GM18511 (cell line): ENCODE measurements at regions not wholly inside any gene's neighbourhood (a gene's known extent, or its start where the extent isn't known, plus 50 kb on each side); places are given as distances from the start of the nearest gene placed in this dataset.
"Not testable (repeated sequence)": the region's sequence is repeated elsewhere in the genome, so short reads cannot be mapped to it uniquely, and the experiment has no call there.

Source experiments
- ATAC-seq: cut with Tn5 transposase; IDR thresholded peaks from one replicate; pipeline ENCODE4 v1.9.1; 2021; ENCODE audit warnings: mild to moderate bottlenecking, moderate library complexity; ENCODE audit not compliant: unreplicated experiment

GRCh38 chr15:36136049-36136448 is 443.4 kb upstream of the CDIN1 start:
- no peak for ATAC-seq

GRCh38 chr15:36152936-36153335 is 426.5 kb upstream of the CDIN1 start:
- ATAC-seq = no peak

- ATAC-seq = no peak
Measured at GRCh38 chr15:36156879-36157427, 422.5 kb upstream of the CDIN1 start.

GRCh38 chr15:36160351-36160750 is 419.1 kb upstream of the CDIN1 start:
- no peak for ATAC-seq

- ATAC-seq = no peak
Measured at GRCh38 chr15:36161108-36161507, 418.3 kb upstream of the CDIN1 start.

GRCh38 chr15:36161771-36162212 is 417.6 kb upstream of the CDIN1 start:
- no peak for ATAC-seq

- ATAC-seq = not testable (repeated sequence)
Measured at GRCh38 chr15:36163983-36164382, 415.4 kb upstream of the CDIN1 start.

- no peak for ATAC-seq
Measured at GRCh38 chr15:36172955-36173354, 406.5 kb upstream of the CDIN1 start.

- no peak for ATAC-seq
Measured at GRCh38 chr15:36175186-36175740, 404.2 kb upstream of the CDIN1 start.

GRCh38 chr15:36175741-36176291 is 403.6 kb upstream of the CDIN1 start:
- ATAC-seq = no peak

- no peak for ATAC-seq
Measured at GRCh38 chr15:36177590-36178302, 401.7 kb upstream of the CDIN1 start.

GRCh38 chr15:36178303-36178633 is 401.2 kb upstream of the CDIN1 start:
- no peak for ATAC-seq

GRCh38 chr15:36183201-36183600 is 396.2 kb upstream of the CDIN1 start:
- no peak for ATAC-seq

GRCh38 chr15:36185438-36185837 is 394.0 kb upstream of the CDIN1 start:
- ATAC-seq = no peak

- ATAC-seq = no peak
Measured at GRCh38 chr15:36185845-36186244, 393.6 kb upstream of the CDIN1 start.

GRCh38 chr15:36186376-36186775 is 393.1 kb upstream of the CDIN1 start:
- no peak for ATAC-seq

- no peak for ATAC-seq
Measured at GRCh38 chr15:36191459-36191858, 388.0 kb upstream of the CDIN1 start.

GRCh38 chr15:36195361-36196007 is 383.9 kb upstream of the CDIN1 start:
- not testable (repeated sequence) for ATAC-seq

- ATAC-seq = no peak
Measured at GRCh38 chr15:36208868-36209582, 370.4 kb upstream of the CDIN1 start.

GRCh38 chr15:36210426-36210825 is 369.0 kb upstream of the CDIN1 start:
- ATAC-seq = no peak

GRCh38 chr15:36218322-36218721 is 361.1 kb upstream of the CDIN1 start:
- no peak for ATAC-seq
